Tibial nerve (tissue), 4 donors: ENCODE measurements at regions not wholly inside any gene's neighbourhood (a gene's known extent, or its start where the extent isn't known, plus 50 kb on each side); places are given as distances from the start of the nearest gene placed in this dataset.

Experiments
- CTCF ChIP-seq, 5 experiments: fragments of 200-600 bp in 3 of 5; fragments of 450-650 bp in 2 of 5; sonication (generic) in 3 of 5; IDR thresholded peaks; one replicate each; pipeline ENCODE4 v1.5.1; 2016 to 2019; ENCODE audit warnings: antibody characterized with exemption in 5 of 5, mild to moderate bottlenecking in 3 of 5, moderate library complexity in 2 of 5
- EP300 ChIP-seq, 2 donors: sonication (generic); formaldehyde crosslinking; IDR thresholded peaks; one replicate each; pipeline ENCODE4 v1.6.1; 2017; ENCODE audit warnings: antibody characterized with exemption in 2 of 2, mild to moderate bottlenecking in 1 of 2

DNA sequence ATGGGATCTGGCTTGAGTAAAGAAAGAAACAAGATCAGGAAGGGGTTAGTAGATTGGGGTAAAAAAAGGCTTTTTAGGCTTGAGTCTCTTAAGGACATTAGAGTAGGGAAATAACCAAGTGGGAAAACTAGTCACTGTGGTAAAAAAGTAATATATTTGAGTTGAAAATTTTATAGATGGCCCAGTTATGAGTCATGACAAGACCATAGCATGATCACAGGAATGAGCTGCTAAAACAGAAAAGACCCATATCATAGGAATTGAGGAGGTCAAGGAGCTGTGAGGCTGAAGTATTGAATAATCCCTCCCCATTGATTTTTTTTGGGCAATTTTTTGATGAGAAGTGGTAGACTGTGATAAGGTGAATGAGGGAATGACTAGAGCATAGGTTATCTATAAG is 69.2 kb upstream of the TBC1D5 start:
- no peak for TF ChIP-seq CTCF (IDR thresholded peaks at IDR 0.05)
- TF ChIP-seq EP300 (IDR thresholded peaks at IDR 0.05), result no peak
